Upper lobe of right lung (tissue), 1 donor: ENCODE measurements at regions not wholly inside any gene's neighbourhood (a gene's known extent, or its start where the extent isn't known, plus 50 kb on each side); places are given as distances from the start of the nearest gene placed in this dataset.

ENCODE experiments used
- ATAC-seq: fragments of 200-7000 bp; cut with Tn5 transposase; one replicate; pipeline ENCODE4 v1.9.1; 2020; ENCODE audit warnings: mild to moderate bottlenecking, moderate library complexity
- DNase-seq: peaks from one replicate; pipeline ENCODE4 v3.0.0-alpha.2; 2020
- H3K27ac ChIP-seq: fragments of 200-600 bp; one replicate; pipeline ENCODE4 v1.8.0; 2022
- H3K27me3 ChIP-seq: fragments of 200-600 bp; one replicate; pipeline ENCODE4 v1.8.0; 2022; ENCODE audit warnings: mild to moderate bottlenecking
- H3K36me3 ChIP-seq: fragments of 200-600 bp; one replicate; pipeline ENCODE4 v1.8.0; 2022
- H3K4me1 ChIP-seq: fragments of 200-600 bp; one replicate; pipeline ENCODE4 v1.8.0; 2022
- H3K4me3 ChIP-seq: fragments of 200-600 bp; one replicate; pipeline ENCODE4 v1.8.0; 2022; ENCODE audit warnings: mild to moderate bottlenecking
- H3K9me3 ChIP-seq: fragments of 200-600 bp; one replicate; pipeline ENCODE4 v1.8.0; 2022
- CTCF ChIP-seq: fragments of 200-600 bp; IDR thresholded peaks from one replicate; pipeline ENCODE4 v1.8.0; 2022; ENCODE audit warnings: antibody characterized with exemption
- intact Hi-C: fragments of 100-400 bp; cut with DNase I; formaldehyde crosslinking; loops from one replicate; pipeline ENCODE4 v1.11.0; 2022
- donor health status: DM: no; HTN: yes; CAD: no; lungs with severe emphysema.

GRCh38 chr18:54020966-54021365 lies 203.5 kb downstream of the MBD2 start:
- no peak overlapping the region for H3K4me3 ChIP-seq
- H3K27ac ChIP-seq, result no peak overlapping the region
- ATAC-seq (no peak), DNase-seq (no peak)
- no peak for TF ChIP-seq CTCF
- no peaks in the 10 kb centered on the region for H3K4me1 ChIP-seq
- no peaks in the 10 kb centered on the region for H3K27me3 ChIP-seq
- no peaks in the 10 kb centered on the region for H3K36me3 ChIP-seq
- H3K9me3 ChIP-seq, result no peaks in the 10 kb centered on the region
- intact Hi-C loops, result no loop called here

- no peak for ATAC-seq
These were observed 204.2 kb downstream of the MBD2 start for GRCh38 chr18:54020156-54020745.

GRCh38 chr18:54019641-54020040 lies 204.8 kb downstream of the MBD2 start:
- H3K27ac ChIP-seq, result no peak overlapping the region
- intact Hi-C loops, result no loop called here
- H3K4me3 ChIP-seq, result no peak overlapping the region
- no peaks in the 10 kb centered on the region for H3K9me3 ChIP-seq
- ATAC-seq (no peak), DNase-seq (no peak)
- no peaks in the 10 kb centered on the region for H3K36me3 ChIP-seq
- TF ChIP-seq CTCF, result no peak
- no peaks in the 10 kb centered on the region for H3K4me1 ChIP-seq
- H3K27me3 ChIP-seq, result no peaks in the 10 kb centered on the region

More at GRCh38 chr18:54020156-54020745, 204.2 kb downstream of the MBD2 start:
- intact Hi-C loops, result no loop called here
- Histone ChIP-seq H3K4me3 (no peak overlapping the region), H3K9me3 (no peaks in the 10 kb centered on the region), H3K36me3 (no peaks in the 10 kb centered on the region), H3K27me3 (no peaks in the 10 kb centered on the region), H3K27ac (no peak overlapping the region), H3K4me1 (no peaks in the 10 kb centered on the region)
- DNase-seq, result no peak
- TF ChIP-seq CTCF, result no peak

GRCh38 chr18:54013452-54013851 lies 211.0 kb downstream of the MBD2 start:
- TF ChIP-seq CTCF, result no peak
- ATAC-seq (no peak), DNase-seq (no peak)
- no peaks in the 10 kb centered on the region for H3K36me3 ChIP-seq
- no peak overlapping the region for H3K27ac ChIP-seq
- no peaks in the 10 kb centered on the region for H3K27me3 ChIP-seq
- H3K4me3 ChIP-seq, result no peak overlapping the region
- intact Hi-C loops, result no loop called here
- H3K9me3 ChIP-seq, result no peaks in the 10 kb centered on the region
- no peaks in the 10 kb centered on the region for H3K4me1 ChIP-seq

- no peaks in the 10 kb centered on the region for H3K36me3 ChIP-seq
- H3K4me3 ChIP-seq, result no peak overlapping the region
- no peak for DNase-seq
- H3K27me3 ChIP-seq, result no peaks in the 10 kb centered on the region
- H3K27ac ChIP-seq, result no peak overlapping the region
- no peaks in the 10 kb centered on the region for H3K4me1 ChIP-seq
- TF ChIP-seq CTCF, result no peak
- intact Hi-C loops, result no loop called here
- no peak for ATAC-seq
- no peaks in the 10 kb centered on the region for H3K9me3 ChIP-seq
These were observed 219.6 kb downstream of the MBD2 start for GRCh38 chr18:54004828-54005227.

- intact Hi-C loops, result no loop called here
These were observed 221.3 kb downstream of the MBD2 start for GRCh38 chr18:54003195-54003594.

More at GRCh38 chr18:54003195-54003594, 221.3 kb downstream of the MBD2 start:
- H3K27ac ChIP-seq, result no peak overlapping the region
- no peak for DNase-seq
- H3K9me3 ChIP-seq, result no peaks in the 10 kb centered on the region
- no peaks in the 10 kb centered on the region for H3K36me3 ChIP-seq
- no peak overlapping the region for H3K4me3 ChIP-seq
- TF ChIP-seq CTCF, result no peak
- H3K27me3 ChIP-seq, result no peaks in the 10 kb centered on the region
- no peak for ATAC-seq
- no peaks in the 10 kb centered on the region for H3K4me1 ChIP-seq
